ENCODE measurements at regions not wholly inside any gene's neighbourhood (a gene's known extent, or its start where the extent isn't known, plus 50 kb on each side); places are given as distances from the start of the nearest gene placed in this dataset.
A peak's percentile ranks its signal among the peaks of the same experiment; 100 is the strongest.
"Not testable (repeated sequence)": the region's sequence is repeated elsewhere in the genome, so short reads cannot be mapped to it uniquely, and the experiment has no call there.

DNA sequence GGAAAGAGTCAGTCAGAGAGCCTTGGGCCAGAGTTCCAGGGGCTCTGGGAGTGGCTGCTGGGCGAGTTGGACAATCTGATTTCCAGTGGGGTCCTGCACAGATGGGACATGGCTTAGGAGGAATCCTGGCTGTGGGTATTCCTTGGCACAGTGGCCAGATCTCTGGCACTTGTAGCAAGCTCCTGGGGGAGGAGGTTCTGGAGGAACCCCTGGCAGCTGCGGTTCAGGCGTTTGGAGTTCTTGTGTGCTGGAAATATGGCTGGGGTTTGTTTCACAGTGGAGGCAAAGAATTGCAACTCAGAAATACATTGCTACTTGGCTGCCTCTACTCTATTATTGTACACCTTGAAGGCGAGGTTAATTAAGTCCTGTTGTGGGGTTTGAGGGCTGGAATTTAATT is 67.2 kb upstream of the SLC4A7 start:
- H3K4me1 ChIP-seq (ENCODE audit: control insufficient read depth in 5 of 5, insufficient read depth in 5 of 5, low read length in 5 of 5); H3K4me3 ChIP-seq (ENCODE audit: low read depth in 1 of 5, low read length in 5 of 5); H3K9ac ChIP-seq (ENCODE audit: low read length in 5 of 5); H3K36me3 ChIP-seq (ENCODE audit: control insufficient read depth in 5 of 5, insufficient read depth in 5 of 5, low read length in 5 of 5); H3K27ac ChIP-seq (ENCODE audit: low read depth, low read length); H3K9me3 ChIP-seq (ENCODE audit: control insufficient read depth in 5 of 5, low read length in 5 of 5); H3K27me3 ChIP-seq (ENCODE audit: control insufficient read depth in 5 of 5, insufficient read depth in 4 of 5, low read length in 5 of 5): not testable (repeated sequence)

DNA sequence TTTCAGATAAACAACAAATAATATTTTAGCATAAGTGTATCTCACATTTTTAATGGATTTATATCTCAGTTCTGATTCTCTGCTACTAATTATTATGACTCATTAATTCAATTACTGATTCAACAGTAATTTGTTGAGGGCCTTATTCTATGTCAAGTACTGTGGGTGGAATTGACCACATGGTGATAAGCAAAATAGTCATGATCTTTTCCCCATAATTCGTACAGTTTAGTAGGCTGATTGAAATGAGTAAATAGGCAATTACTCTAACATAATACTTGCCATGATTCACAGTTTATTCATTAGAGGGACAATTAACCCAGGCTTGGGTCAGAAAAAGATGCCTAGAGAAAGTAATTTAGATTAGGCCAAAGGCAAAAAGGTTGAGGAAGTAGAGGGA is 60.9 kb upstream of the SLC4A7 start:
- H3K27ac ChIP-seq (ENCODE audit: low read depth, low read length), result peak overlapping the region; percentile 84
- H3K9me3 ChIP-seq (ENCODE audit: control insufficient read depth in 5 of 5, low read length in 5 of 5), result no peaks in the 10 kb centered on the region

GRCh38 chr3:27544372-27544865 is 60.2 kb upstream of the SLC4A7 start:
- Histone ChIP-seq H3K4me3 (ENCODE audit: low read depth in 1 of 5, low read length in 5 of 5) (no peak overlapping the region), H3K9me3 (ENCODE audit: control insufficient read depth in 5 of 5, low read length in 5 of 5) (no peaks in the 10 kb centered on the region), H3K4me1 (ENCODE audit: control insufficient read depth in 5 of 5, insufficient read depth in 5 of 5, low read length in 5 of 5) (peaks cover 5 to 19% (median 12%) of the 10 kb centered on the region in 5 donors), H3K27me3 (ENCODE audit: control insufficient read depth in 5 of 5, insufficient read depth in 4 of 5, low read length in 5 of 5) (no peaks in the 10 kb centered on the region), H3K27ac (ENCODE audit: low read depth, low read length) (peak overlapping the region; percentile 84), H3K36me3 (ENCODE audit: control insufficient read depth in 5 of 5, insufficient read depth in 5 of 5, low read length in 5 of 5) (no peaks in the 10 kb centered on the region), H3K9ac (ENCODE audit: low read length in 5 of 5) (no peak overlapping the region)

More for the DNA sequence above, 60.9 kb upstream of the SLC4A7 start:
- no peaks in the 10 kb centered on the region for H3K27me3 ChIP-seq (ENCODE audit: control insufficient read depth in 5 of 5, insufficient read depth in 4 of 5, low read length in 5 of 5)
- H3K36me3 ChIP-seq (ENCODE audit: control insufficient read depth in 5 of 5, insufficient read depth in 5 of 5, low read length in 5 of 5), result no peaks in the 10 kb centered on the region
- peaks cover 5 to 19% (median 12%) of the 10 kb centered on the region in 5 donors for H3K4me1 ChIP-seq (ENCODE audit: control insufficient read depth in 5 of 5, insufficient read depth in 5 of 5, low read length in 5 of 5)
- no peak overlapping the region for H3K9ac ChIP-seq (ENCODE audit: low read length in 5 of 5)
- H3K4me3 ChIP-seq (ENCODE audit: low read depth in 1 of 5, low read length in 5 of 5), result no peak overlapping the region

- H3K9ac ChIP-seq (ENCODE audit: low read length in 5 of 5), result no peak overlapping the region
- peak overlapping the region; percentile 39 for H3K27ac ChIP-seq (ENCODE audit: low read depth, low read length)
- H3K27me3 ChIP-seq (ENCODE audit: control insufficient read depth in 5 of 5, insufficient read depth in 4 of 5, low read length in 5 of 5), result no peaks in the 10 kb centered on the region
Observed at GRCh38 chr3:27542476-27542875, 58.3 kb upstream of the SLC4A7 start.

DNA sequence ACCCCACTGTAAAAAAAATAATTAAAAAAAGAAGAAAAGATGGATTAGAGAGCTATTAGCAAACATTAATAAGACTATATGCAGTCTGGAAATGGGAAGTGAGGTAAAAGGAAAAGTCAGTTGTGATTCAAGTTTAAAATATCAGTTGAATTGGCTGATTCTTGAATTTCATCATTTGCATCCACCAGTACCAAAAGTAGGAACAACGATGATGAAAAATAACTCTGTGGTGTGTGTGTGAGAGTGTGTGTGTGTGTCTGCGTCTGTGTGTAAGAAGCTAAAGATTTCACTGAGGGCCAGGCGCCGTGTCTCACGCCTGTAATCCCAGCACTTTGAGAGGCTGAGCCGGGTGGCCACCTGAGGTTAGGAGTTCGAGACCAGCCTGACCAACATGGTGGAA is 56.0 kb upstream of the SLC4A7 start:
- Histone ChIP-seq H3K27me3 (ENCODE audit: control insufficient read depth in 5 of 5, insufficient read depth in 4 of 5, low read length in 5 of 5) (no peaks in the 10 kb centered on the region), H3K4me1 (ENCODE audit: control insufficient read depth in 5 of 5, insufficient read depth in 5 of 5, low read length in 5 of 5) (peaks cover 5 to 27% (median 16%) of the 10 kb centered on the region in 5 donors), H3K4me3 (ENCODE audit: low read depth in 1 of 5, low read length in 5 of 5) (no peak overlapping the region), H3K27ac (ENCODE audit: low read depth, low read length) (no peak overlapping the region), H3K36me3 (ENCODE audit: control insufficient read depth in 5 of 5, insufficient read depth in 5 of 5, low read length in 5 of 5) (no peaks in the 10 kb centered on the region), H3K9ac (ENCODE audit: low read length in 5 of 5) (no peak overlapping the region), H3K9me3 (ENCODE audit: control insufficient read depth in 5 of 5, low read length in 5 of 5) (no peaks in the 10 kb centered on the region)

More at GRCh38 chr3:27542476-27542875, 58.3 kb upstream of the SLC4A7 start:
- no peak overlapping the region for H3K4me3 ChIP-seq (ENCODE audit: low read depth in 1 of 5, low read length in 5 of 5)
- H3K36me3 ChIP-seq (ENCODE audit: control insufficient read depth in 5 of 5, insufficient read depth in 5 of 5, low read length in 5 of 5), result no peaks in the 10 kb centered on the region
- H3K9me3 ChIP-seq (ENCODE audit: control insufficient read depth in 5 of 5, low read length in 5 of 5), result no peaks in the 10 kb centered on the region
- peaks cover 5 to 19% (median 12%) of the 10 kb centered on the region in 5 donors for H3K4me1 ChIP-seq (ENCODE audit: control insufficient read depth in 5 of 5, insufficient read depth in 5 of 5, low read length in 5 of 5)

GRCh38 chr3:27536491-27536890 is 52.3 kb upstream of the SLC4A7 start:
- Histone ChIP-seq H3K9me3 (ENCODE audit: control insufficient read depth in 5 of 5, low read length in 5 of 5) (no peaks in the 10 kb centered on the region), H3K4me3 (ENCODE audit: low read depth in 1 of 5, low read length in 5 of 5) (no peak overlapping the region), H3K27me3 (ENCODE audit: control insufficient read depth in 5 of 5, insufficient read depth in 4 of 5, low read length in 5 of 5) (no peaks in the 10 kb centered on the region), H3K36me3 (ENCODE audit: control insufficient read depth in 5 of 5, insufficient read depth in 5 of 5, low read length in 5 of 5) (no peaks in the 10 kb centered on the region), H3K9ac (ENCODE audit: low read length in 5 of 5) (no peak overlapping the region), H3K27ac (ENCODE audit: low read depth, low read length) (no peak overlapping the region), H3K4me1 (ENCODE audit: control insufficient read depth in 5 of 5, insufficient read depth in 5 of 5, low read length in 5 of 5) (peaks cover 2 to 25% (median 16%) of the 10 kb centered on the region in 5 donors)

GRCh38 chr3:27535809-27536392 is 51.7 kb upstream of the SLC4A7 start:
- H3K4me3 ChIP-seq (ENCODE audit: low read depth in 1 of 5, low read length in 5 of 5), result no peak overlapping the region
- H3K36me3 ChIP-seq (ENCODE audit: control insufficient read depth in 5 of 5, insufficient read depth in 5 of 5, low read length in 5 of 5), result no peaks in the 10 kb centered on the region
- peak overlapping the region; percentile 50 for H3K27ac ChIP-seq (ENCODE audit: low read depth, low read length)
- H3K4me1 ChIP-seq (ENCODE audit: control insufficient read depth in 5 of 5, insufficient read depth in 5 of 5, low read length in 5 of 5), result peaks cover 2 to 25% (median 16%) of the 10 kb centered on the region in 5 donors
- no peak overlapping the region for H3K9ac ChIP-seq (ENCODE audit: low read length in 5 of 5)
- no peaks in the 10 kb centered on the region for H3K9me3 ChIP-seq (ENCODE audit: control insufficient read depth in 5 of 5, low read length in 5 of 5)
- H3K27me3 ChIP-seq (ENCODE audit: control insufficient read depth in 5 of 5, insufficient read depth in 4 of 5, low read length in 5 of 5), result no peaks in the 10 kb centered on the region

DNA sequence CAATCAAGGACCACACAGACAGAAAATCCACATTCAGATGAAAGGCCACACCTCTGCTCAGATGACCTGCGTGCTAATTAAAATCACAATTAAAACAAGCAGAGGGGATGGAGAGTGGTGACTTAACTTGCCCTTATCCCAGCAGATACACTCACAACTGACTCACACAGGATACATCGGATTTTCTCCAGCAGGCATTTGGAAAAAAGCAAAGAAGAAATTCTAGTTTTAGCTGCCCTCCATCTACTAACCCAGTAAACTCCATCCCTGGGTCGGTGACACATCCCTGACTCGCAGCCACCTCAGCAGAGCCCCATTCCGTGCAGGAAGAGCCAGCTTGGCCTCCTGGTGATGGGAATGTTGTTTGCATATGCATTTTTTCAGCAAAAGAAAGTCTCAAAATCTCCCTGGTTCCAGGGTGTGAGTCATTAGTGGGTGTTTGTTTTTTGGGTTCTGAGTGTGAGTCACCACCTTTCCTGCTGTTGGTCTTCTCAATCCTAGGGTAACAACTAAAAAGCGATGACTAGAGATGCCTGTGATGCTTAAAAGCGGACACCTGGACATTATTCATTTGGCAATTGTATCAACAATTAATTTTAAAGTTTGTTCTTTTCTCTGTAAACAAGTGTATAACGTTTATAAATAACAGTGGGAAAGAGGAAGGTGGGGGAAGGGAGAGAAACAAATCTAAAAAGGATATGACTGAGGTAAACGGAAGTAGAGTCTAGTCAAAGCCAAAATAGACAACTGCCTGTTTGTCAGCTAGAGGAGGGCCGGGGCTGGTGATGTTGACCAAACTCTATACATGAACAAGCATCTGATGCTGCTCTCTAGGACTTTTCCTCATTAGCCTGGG is 49.8 kb upstream of the SLC4A7 start:
- H3K4me3 ChIP-seq (ENCODE audit: low read depth in 1 of 5, low read length in 5 of 5), result no peak overlapping the region
- H3K36me3 ChIP-seq (ENCODE audit: control insufficient read depth in 5 of 5, insufficient read depth in 5 of 5, low read length in 5 of 5), result no peaks in the 10 kb centered on the region
- peaks cover 2 to 25% (median 16%) of the 10 kb centered on the region in 5 donors for H3K4me1 ChIP-seq (ENCODE audit: control insufficient read depth in 5 of 5, insufficient read depth in 5 of 5, low read length in 5 of 5)
- peak overlapping the region; percentile 57 for H3K27ac ChIP-seq (ENCODE audit: low read depth, low read length)
- H3K9me3 ChIP-seq (ENCODE audit: control insufficient read depth in 5 of 5, low read length in 5 of 5), result no peaks in the 10 kb centered on the region
- H3K27me3 ChIP-seq (ENCODE audit: control insufficient read depth in 5 of 5, insufficient read depth in 4 of 5, low read length in 5 of 5), result no peaks in the 10 kb centered on the region
- peak overlapping the region in 1 of 5 donors; percentile 30 for H3K9ac ChIP-seq (ENCODE audit: low read length in 5 of 5)
